Glutamatergic neuron (in vitro differentiated cells): ENCODE measurements at regions not wholly inside any gene's neighbourhood (a gene's known extent, or its start where the extent isn't known, plus 50 kb on each side); places are given as distances from the start of the nearest gene placed in this dataset.

Source experiments
- DNase-seq: peaks from one replicate; pipeline ENCODE4 v3.0.0; 2022
- H3K27ac Mint-ChIP-seq: one replicate; pipeline ENCODE4 v1.8.0; 2020; ENCODE audit warnings: mild to moderate bottlenecking, mixed read lengths, inconsistent platforms; ENCODE audit not compliant: unreplicated experiment
- H3K27me3 Mint-ChIP-seq: one replicate; pipeline ENCODE4 v1.8.0; 2020; ENCODE audit warnings: mild to moderate bottlenecking, moderate library complexity, mixed read lengths, inconsistent platforms; ENCODE audit not compliant: unreplicated experiment
- H3K36me3 Mint-ChIP-seq: one replicate; pipeline ENCODE4 v1.8.0; 2020; ENCODE audit warnings: mild to moderate bottlenecking, mixed read lengths, inconsistent platforms; ENCODE audit not compliant: unreplicated experiment
- H3K4me1 Mint-ChIP-seq: one replicate; pipeline ENCODE4 v1.8.0; 2020; ENCODE audit warnings: mild to moderate bottlenecking, low read depth, mixed read lengths, inconsistent platforms; ENCODE audit not compliant: unreplicated experiment
- H3K4me3 Mint-ChIP-seq: one replicate; pipeline ENCODE4 v1.8.0; 2020; ENCODE audit warnings: mild to moderate bottlenecking, mixed read lengths, inconsistent platforms; ENCODE audit not compliant: unreplicated experiment
- H3K9me3 Mint-ChIP-seq: one replicate; pipeline ENCODE4 v1.8.0; 2020; ENCODE audit warnings: mild to moderate bottlenecking, moderate library complexity, mixed read lengths, inconsistent platforms; ENCODE audit not compliant: unreplicated experiment
- CTCF ChIP-seq: fragments of 200-600 bp; sonication (generic); IDR thresholded peaks from one replicate; pipeline ENCODE4 v1.5.0; 2021; ENCODE audit not compliant: partially characterized antibody, unreplicated experiment

GRCh38 chr9:23309800-23310199, 516.2 kb downstream of the ELAVL2 start:
- H3K4me3 Mint-ChIP-seq, result no peak overlapping the region
- no peaks in the 10 kb centered on the region for H3K9me3 Mint-ChIP-seq
- no peaks in the 10 kb centered on the region for H3K36me3 Mint-ChIP-seq
- no peak for DNase-seq
- TF ChIP-seq CTCF, result no peak
- no peak overlapping the region for H3K27ac Mint-ChIP-seq
- H3K4me1 Mint-ChIP-seq, result no peaks in the 10 kb centered on the region
- no peaks in the 10 kb centered on the region for H3K27me3 Mint-ChIP-seq

- no peaks in the 10 kb centered on the region for H3K27me3 Mint-ChIP-seq
- no peak overlapping the region for H3K27ac Mint-ChIP-seq
- H3K9me3 Mint-ChIP-seq, result no peaks in the 10 kb centered on the region
- DNase-seq, result no peak
- no peaks in the 10 kb centered on the region for H3K4me1 Mint-ChIP-seq
- no peaks in the 10 kb centered on the region for H3K36me3 Mint-ChIP-seq
- no peak for TF ChIP-seq CTCF
- no peak overlapping the region for H3K4me3 Mint-ChIP-seq
Measured at GRCh38 chr9:23314247-23314646, 511.8 kb downstream of the ELAVL2 start.

GRCh38 chr9:23319092-23319491, 506.9 kb downstream of the ELAVL2 start:
- DNase-seq, result no peak
- Mint-ChIP-seq H3K27me3 (no peaks in the 10 kb centered on the region), H3K4me3 (no peak overlapping the region), H3K27ac (no peak overlapping the region), H3K36me3 (no peaks in the 10 kb centered on the region), H3K9me3 (no peaks in the 10 kb centered on the region), H3K4me1 (peaks cover 22% of the 10 kb centered on the region)
- TF ChIP-seq CTCF, result no peak

GRCh38 chr9:23321049-23321448, 505.0 kb downstream of the ELAVL2 start:
- no peak for DNase-seq
- no peaks in the 10 kb centered on the region for H3K9me3 Mint-ChIP-seq
- H3K36me3 Mint-ChIP-seq, result no peaks in the 10 kb centered on the region
- H3K4me3 Mint-ChIP-seq, result no peak overlapping the region
- H3K27ac Mint-ChIP-seq, result peak overlapping the region; percentile 52
- peaks cover 22% of the 10 kb centered on the region for H3K4me1 Mint-ChIP-seq
- H3K27me3 Mint-ChIP-seq, result no peaks in the 10 kb centered on the region
- no peak for TF ChIP-seq CTCF

- no peaks in the 10 kb centered on the region for H3K9me3 Mint-ChIP-seq
- peak; percentile 67 for TF ChIP-seq CTCF
- H3K4me1 Mint-ChIP-seq, result peaks cover 22% of the 10 kb centered on the region
- H3K4me3 Mint-ChIP-seq, result no peak overlapping the region
- no peak overlapping the region for H3K27ac Mint-ChIP-seq
- no peak for DNase-seq
- H3K27me3 Mint-ChIP-seq, result no peaks in the 10 kb centered on the region
- no peaks in the 10 kb centered on the region for H3K36me3 Mint-ChIP-seq
Measured at GRCh38 chr9:23322392-23322791, 503.6 kb downstream of the ELAVL2 start.
